SK-N-SH (cell line): ENCODE measurements at regions not wholly inside any gene's neighbourhood (a gene's known extent, or its start where the extent isn't known, plus 50 kb on each side); places are given as distances from the start of the nearest gene placed in this dataset.

Experiments used
- CTCF ChIA-PET: fragments of 300-600, 350-600 bp; formaldehyde crosslinking; extraction: SDS; loops from one replicate; lab custom pipeline; 2021; lab: Yijun Ruan, JAX
- POLR2A ChIA-PET: fragments of 350-600 bp; sonication (Branson Sonifier 250); formaldehyde crosslinking; extraction: SDS; loops from one replicate; lab custom pipeline; 2020; ENCODE audit warnings: antibody characterized with exemption, inconsistent platforms; lab: Yijun Ruan, JAX
- DNase-seq: peaks from one replicate; pipeline ENCODE4 v3.0.0; 2012
- H2AFZ ChIP-seq: fragments of 200-600 bp; sonication (generic); 2 replicates; pipeline ENCODE4 v1.8.1; 2016; ENCODE audit warnings: antibody characterized with exemption, mild to moderate bottlenecking, low read depth
- H3F3A ChIP-seq: fragments of 200-600 bp; sonication (generic); replicated peaks from 2 replicates; pipeline ENCODE3; 2016; ENCODE audit warnings: antibody characterized with exemption, mild to moderate bottlenecking; ENCODE audit not compliant: insufficient read depth
- H3K27ac ChIP-seq, 2 experiments: fragments of 200-500 bp in 1 of 2; fragments of 200-600 bp in 1 of 2; sonication (Bioruptor generic) in 1 of 2; sonication (generic), shearing (Covaris generic) in 1 of 2; 2 replicates each; pipeline versions ENCODE4 v1.5.1 to v1.6.1; 2014 to 2016; ENCODE audit warnings: low read depth in 2 of 2, inconsistent platforms in 1 of 2, low read length in 1 of 2, mild to moderate bottlenecking in 1 of 2, mixed read lengths in 1 of 2
- H3K27me3 ChIP-seq: fragments of 200-600 bp; sonication (generic), shearing (Covaris generic); 2 replicates; pipeline ENCODE4 v1.6.1; 2016; ENCODE audit warnings: mixed run types; ENCODE audit not compliant: insufficient read depth
- H3K36me3 ChIP-seq, 2 experiments: fragments of 200-500 bp in 1 of 2; fragments of 200-600 bp in 1 of 2; sonication (Bioruptor generic) in 1 of 2; sonication (generic) in 1 of 2; replicated peaks in 1 of 2; 2 replicates each; pipeline versions ENCODE3 to v1.5.1; 2014 to 2016; ENCODE audit warnings: low read length in 1 of 2, mild to moderate bottlenecking in 1 of 2; ENCODE audit not compliant: insufficient read depth in 2 of 2, control insufficient read depth in 1 of 2
- H3K4me1 ChIP-seq, 2 experiments: fragments of 200-500 bp in 1 of 2; fragments of 200-600 bp in 1 of 2; sonication (Bioruptor generic) in 1 of 2; sonication (generic), shearing (Covaris generic) in 1 of 2; 2 replicates each; pipeline versions ENCODE4 v1.5.1 to v1.6.1; 2014 to 2016; ENCODE audit warnings: low read depth in 1 of 2, low read length in 1 of 2, mixed run types in 1 of 2; ENCODE audit not compliant: insufficient read depth in 2 of 2, control insufficient read depth in 1 of 2
- H3K4me2 ChIP-seq: fragments of 200-600 bp; sonication (generic), shearing (Covaris generic); 2 replicates; pipeline ENCODE4 v1.6.1; 2017; ENCODE audit warnings: mixed run types
- H3K4me3 ChIP-seq, 2 experiments: fragments of 200-500 bp in 1 of 2; fragments of 200-600 bp in 1 of 2; sonication (Bioruptor generic) in 1 of 2; sonication (generic), shearing (Covaris generic) in 1 of 2; 2 replicates each; pipeline versions ENCODE4 v1.5.1 to v1.8.1; 2014 to 2016; ENCODE audit warnings: low read depth in 2 of 2, inconsistent platforms in 1 of 2, low read length in 1 of 2, mild to moderate bottlenecking in 1 of 2, mixed read lengths in 1 of 2, moderate library complexity in 1 of 2
- H3K79me2 ChIP-seq: fragments of 200-600 bp; sonication (generic); 2 replicates; pipeline ENCODE4 v1.8.1; 2017; ENCODE audit warnings: mild to moderate bottlenecking; ENCODE audit not compliant: insufficient read depth
- H3K9ac ChIP-seq: fragments of 200-600 bp; sonication (generic); 2 replicates; pipeline ENCODE4 v1.6.1; 2017; ENCODE audit warnings: mixed run types
- H3K9me2 ChIP-seq: fragments of 200-600 bp; sonication (generic); 2 replicates; pipeline ENCODE4 v1.6.1; 2017; ENCODE audit warnings: mixed run types
- H3K9me3 ChIP-seq: fragments of 200-600 bp; sonication (generic); 2 replicates; pipeline ENCODE4 v1.6.1; 2017; ENCODE audit warnings: mixed run types, mild to moderate bottlenecking, moderate library complexity
- H4K20me1 ChIP-seq: fragments of 200-600 bp; sonication (generic); 2 replicates; pipeline ENCODE4 v1.6.1; 2017; ENCODE audit warnings: mild to moderate bottlenecking, mixed run types; ENCODE audit not compliant: insufficient read depth
- EP300 ChIP-seq, 2 experiments: IDR thresholded peaks; 2 replicates each; pipeline versions ENCODE4 v1.4.0 to v1.6.1; 2012; ENCODE audit warnings: borderline replicate concordance in 1 of 2, low read depth in 1 of 2, low read length in 1 of 2
- EZH2phosphoT487 ChIP-seq: fragments of 200-600 bp; sonication (generic); IDR thresholded peaks from 2 replicates; pipeline ENCODE4 v1.6.1; 2017; ENCODE audit warnings: low read depth, mixed run types, mild to moderate bottlenecking, antibody characterized with exemption, moderate library complexity, borderline replicate concordance
- FOSL2 ChIP-seq: IDR thresholded peaks from 2 replicates; pipeline ENCODE4 v1.4.0; 2012; ENCODE audit warnings: low read depth, mild to moderate bottlenecking, moderate library complexity, borderline replicate concordance
- FOXM1 ChIP-seq: IDR thresholded peaks from 2 replicates; pipeline ENCODE4 v1.4.0; 2012; ENCODE audit warnings: low read depth, mild to moderate bottlenecking
- GABPA ChIP-seq: IDR thresholded peaks from 2 replicates; pipeline ENCODE4 v1.4.0; 2012; ENCODE audit warnings: low read depth, mild to moderate bottlenecking
- GATA2 ChIP-seq: sonication (generic); formaldehyde crosslinking; IDR thresholded peaks from 2 replicates; pipeline ENCODE4 v1.5.0; 2020; ENCODE audit warnings: mild to moderate bottlenecking, missing genetic modification reagents
- MEF2A ChIP-seq: IDR thresholded peaks from 2 replicates; pipeline ENCODE4 v1.4.0; 2012; ENCODE audit warnings: low read depth, borderline replicate concordance
- MXI1 ChIP-seq: IDR thresholded peaks from 2 replicates; pipeline ENCODE4 v1.6.1; 2012; ENCODE audit warnings: mild to moderate bottlenecking, low read depth, low read length, improper control_type of control experiment
- NFIC ChIP-seq: IDR thresholded peaks from 2 replicates; pipeline ENCODE4 v1.4.0; 2012; ENCODE audit warnings: borderline replicate concordance
- RAD21 ChIP-seq: IDR thresholded peaks from 2 replicates; pipeline ENCODE4 v1.6.1; 2012; ENCODE audit warnings: mild to moderate bottlenecking, low read length
- RFX5 ChIP-seq: IDR thresholded peaks from 2 replicates; pipeline ENCODE4 v1.6.1; 2012; ENCODE audit warnings: mild to moderate bottlenecking, improper control_type of control experiment, low read length
- RXRA ChIP-seq: IDR thresholded peaks from 2 replicates; pipeline ENCODE4 v1.4.0; 2012; ENCODE audit warnings: low read depth, mild to moderate bottlenecking, borderline replicate concordance
- SIN3A ChIP-seq: IDR thresholded peaks from 2 replicates; pipeline ENCODE4 v1.6.1; 2012; ENCODE audit warnings: low read depth, mild to moderate bottlenecking, low read length, moderate library complexity, borderline replicate concordance
- TAF1 ChIP-seq: IDR thresholded peaks from 2 replicates; pipeline ENCODE4 v1.6.1; 2012; ENCODE audit warnings: low read depth, mild to moderate bottlenecking, low read length, moderate library complexity, borderline replicate concordance
- TCF12 ChIP-seq: IDR thresholded peaks from 2 replicates; pipeline ENCODE4 v1.4.0; 2012
- WGBS: methylation state at CpG from one replicate; pipeline ENCODE4 v1.1.6; 2017; ENCODE audit warnings: low lambda C conversion rate; 5-methylcytosine and 5-hydroxymethylcytosine counted together
- TF ChIP-seq, protein P1 (sequence below): IDR thresholded peaks from 2 replicates; pipeline ENCODE4 v1.4.0; 2012; ENCODE audit warnings: low read depth
- TF ChIP-seq, protein P2 (sequence below): fragments of 150-350 bp; IDR thresholded peaks from 2 replicates; pipeline ENCODE4 v1.6.1; 2016; ENCODE audit warnings: mild to moderate bottlenecking, low read depth, low read length
- TF ChIP-seq, protein P3 (sequence below): IDR thresholded peaks from 2 replicates; pipeline ENCODE4 v1.6.1; 2012; ENCODE audit warnings: mild to moderate bottlenecking, low read depth, low read length, moderate library complexity
- TF ChIP-seq, protein P4 (sequence below): IDR thresholded peaks from 2 replicates; pipeline ENCODE4 v1.4.0; 2012; ENCODE audit warnings: low read depth, borderline replicate concordance
- TF ChIP-seq, protein P5 (sequence below): fragments of 150-350 bp; IDR thresholded peaks from 2 replicates; pipeline ENCODE4 v1.6.1; 2017; ENCODE audit warnings: antibody characterized with exemption, low read length, low read depth, borderline replicate concordance

DNA sequence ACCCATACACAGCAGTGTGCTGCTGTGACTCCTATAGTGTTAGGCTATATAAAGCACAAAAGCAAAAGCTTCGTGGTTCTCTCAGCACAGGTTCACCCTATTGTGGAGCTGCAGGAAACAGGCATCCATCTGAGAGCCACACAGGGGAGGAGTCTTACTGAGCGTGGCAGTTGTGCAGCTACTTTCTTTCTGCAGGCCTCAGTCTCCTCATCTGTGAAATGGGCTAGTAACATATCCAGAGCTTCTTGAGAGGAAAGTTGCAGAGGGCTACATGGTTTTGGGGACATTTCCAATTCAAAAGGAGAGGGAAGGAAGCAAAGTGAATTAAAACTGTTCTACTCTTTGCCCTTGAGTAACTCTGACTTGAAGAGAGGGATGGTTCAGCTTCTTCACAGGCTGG, 142.0 kb downstream of the FOXD2 start:
- H3K27me3 ChIP-seq: no peaks in the 10 kb centered on the region; the same call in 1 of the 2 replicates
- H3K9me3 ChIP-seq: no peaks in the 10 kb centered on the region
- TF ChIP-seq, protein P1, sequence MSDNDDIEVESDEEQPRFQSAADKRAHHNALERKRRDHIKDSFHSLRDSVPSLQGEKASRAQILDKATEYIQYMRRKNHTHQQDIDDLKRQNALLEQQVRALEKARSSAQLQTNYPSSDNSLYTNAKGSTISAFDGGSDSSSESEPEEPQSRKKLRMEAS: no peak
- no peak for TF ChIP-seq SIN3A
- no peak for TF ChIP-seq FOXM1
- no peak for TF ChIP-seq TCF12
- no peak for TF ChIP-seq EZH2phosphoT487
- TF ChIP-seq TAF1: no peak
- TF ChIP-seq MEF2A: no peak
- no peak for TF ChIP-seq GATA2 (CRISPR knock-in tag)
- TF ChIP-seq NFIC: no peak
- TF ChIP-seq RFX5: no peak
- no peak for TF ChIP-seq MXI1
- TF ChIP-seq, protein P2, sequence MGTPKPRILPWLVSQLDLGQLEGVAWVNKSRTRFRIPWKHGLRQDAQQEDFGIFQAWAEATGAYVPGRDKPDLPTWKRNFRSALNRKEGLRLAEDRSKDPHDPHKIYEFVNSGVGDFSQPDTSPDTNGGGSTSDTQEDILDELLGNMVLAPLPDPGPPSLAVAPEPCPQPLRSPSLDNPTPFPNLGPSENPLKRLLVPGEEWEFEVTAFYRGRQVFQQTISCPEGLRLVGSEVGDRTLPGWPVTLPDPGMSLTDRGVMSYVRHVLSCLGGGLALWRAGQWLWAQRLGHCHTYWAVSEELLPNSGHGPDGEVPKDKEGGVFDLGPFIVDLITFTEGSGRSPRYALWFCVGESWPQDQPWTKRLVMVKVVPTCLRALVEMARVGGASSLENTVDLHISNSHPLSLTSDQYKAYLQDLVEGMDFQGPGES: no peak
- TF ChIP-seq EP300 (IDR thresholded peaks at IDR 0.05; ENCODE audit: borderline replicate concordance in 1 of 2, low read depth in 1 of 2, low read length in 1 of 2): no peak
- no peak for TF ChIP-seq FOSL2
- no peak for TF ChIP-seq RAD21
- TF ChIP-seq, protein P3, sequence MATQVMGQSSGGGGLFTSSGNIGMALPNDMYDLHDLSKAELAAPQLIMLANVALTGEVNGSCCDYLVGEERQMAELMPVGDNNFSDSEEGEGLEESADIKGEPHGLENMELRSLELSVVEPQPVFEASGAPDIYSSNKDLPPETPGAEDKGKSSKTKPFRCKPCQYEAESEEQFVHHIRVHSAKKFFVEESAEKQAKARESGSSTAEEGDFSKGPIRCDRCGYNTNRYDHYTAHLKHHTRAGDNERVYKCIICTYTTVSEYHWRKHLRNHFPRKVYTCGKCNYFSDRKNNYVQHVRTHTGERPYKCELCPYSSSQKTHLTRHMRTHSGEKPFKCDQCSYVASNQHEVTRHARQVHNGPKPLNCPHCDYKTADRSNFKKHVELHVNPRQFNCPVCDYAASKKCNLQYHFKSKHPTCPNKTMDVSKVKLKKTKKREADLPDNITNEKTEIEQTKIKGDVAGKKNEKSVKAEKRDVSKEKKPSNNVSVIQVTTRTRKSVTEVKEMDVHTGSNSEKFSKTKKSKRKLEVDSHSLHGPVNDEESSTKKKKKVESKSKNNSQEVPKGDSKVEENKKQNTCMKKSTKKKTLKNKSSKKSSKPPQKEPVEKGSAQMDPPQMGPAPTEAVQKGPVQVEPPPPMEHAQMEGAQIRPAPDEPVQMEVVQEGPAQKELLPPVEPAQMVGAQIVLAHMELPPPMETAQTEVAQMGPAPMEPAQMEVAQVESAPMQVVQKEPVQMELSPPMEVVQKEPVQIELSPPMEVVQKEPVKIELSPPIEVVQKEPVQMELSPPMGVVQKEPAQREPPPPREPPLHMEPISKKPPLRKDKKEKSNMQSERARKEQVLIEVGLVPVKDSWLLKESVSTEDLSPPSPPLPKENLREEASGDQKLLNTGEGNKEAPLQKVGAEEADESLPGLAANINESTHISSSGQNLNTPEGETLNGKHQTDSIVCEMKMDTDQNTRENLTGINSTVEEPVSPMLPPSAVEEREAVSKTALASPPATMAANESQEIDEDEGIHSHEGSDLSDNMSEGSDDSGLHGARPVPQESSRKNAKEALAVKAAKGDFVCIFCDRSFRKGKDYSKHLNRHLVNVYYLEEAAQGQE: no peak
- no peak for TF ChIP-seq GABPA
- no peak for TF ChIP-seq RXRA
- TF ChIP-seq, protein P4, sequence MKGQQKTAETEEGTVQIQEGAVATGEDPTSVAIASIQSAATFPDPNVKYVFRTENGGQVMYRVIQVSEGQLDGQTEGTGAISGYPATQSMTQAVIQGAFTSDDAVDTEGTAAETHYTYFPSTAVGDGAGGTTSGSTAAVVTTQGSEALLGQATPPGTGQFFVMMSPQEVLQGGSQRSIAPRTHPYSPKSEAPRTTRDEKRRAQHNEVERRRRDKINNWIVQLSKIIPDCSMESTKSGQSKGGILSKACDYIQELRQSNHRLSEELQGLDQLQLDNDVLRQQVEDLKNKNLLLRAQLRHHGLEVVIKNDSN: no peak
- TF ChIP-seq, protein P5, sequence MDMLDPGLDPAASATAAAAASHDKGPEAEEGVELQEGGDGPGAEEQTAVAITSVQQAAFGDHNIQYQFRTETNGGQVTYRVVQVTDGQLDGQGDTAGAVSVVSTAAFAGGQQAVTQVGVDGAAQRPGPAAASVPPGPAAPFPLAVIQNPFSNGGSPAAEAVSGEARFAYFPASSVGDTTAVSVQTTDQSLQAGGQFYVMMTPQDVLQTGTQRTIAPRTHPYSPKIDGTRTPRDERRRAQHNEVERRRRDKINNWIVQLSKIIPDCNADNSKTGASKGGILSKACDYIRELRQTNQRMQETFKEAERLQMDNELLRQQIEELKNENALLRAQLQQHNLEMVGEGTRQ: no peak
- 53% methylated on average over 2 of the region's 2 CpGs for WGBS
- ChIA-PET CTCF (interaction anchor here (0.9 to 1.9 kb wide), 4 partner anchors 14 to 148 kb away, joined by 3 to 6 read pairs (median 4); no protein-coding TSS in a partner anchor), POLR2A (no interaction called here)
- no peaks in the 10 kb centered on the region for H3K36me3 ChIP-seq
- no peak overlapping the region for H3K27ac ChIP-seq
- H3F3A ChIP-seq: no peaks in the 10 kb centered on the region
- no peak overlapping the region for H2AFZ ChIP-seq
- no peaks in the 10 kb centered on the region for H3K79me2 ChIP-seq
- H3K4me2 ChIP-seq: no peak overlapping the region
- no peak for DNase-seq
- H4K20me1 ChIP-seq: no peaks in the 10 kb centered on the region
- H3K9me2 ChIP-seq: no peaks in the 10 kb centered on the region
- no peak overlapping the region for H3K4me3 ChIP-seq
- H3K9ac ChIP-seq: no peak overlapping the region
- H3K4me1 ChIP-seq: peaks cover 5 to 20% of the 10 kb centered on the region in 2 experiments; a peak in 2 of 4 replicates
